ENCODE measurements at regions not wholly inside any gene's neighbourhood (a gene's known extent, or its start where the extent isn't known, plus 50 kb on each side); places are given as distances from the start of the nearest gene placed in this dataset.
A peak's percentile ranks its signal among the peaks of the same experiment; 100 is the strongest.

DNA sequence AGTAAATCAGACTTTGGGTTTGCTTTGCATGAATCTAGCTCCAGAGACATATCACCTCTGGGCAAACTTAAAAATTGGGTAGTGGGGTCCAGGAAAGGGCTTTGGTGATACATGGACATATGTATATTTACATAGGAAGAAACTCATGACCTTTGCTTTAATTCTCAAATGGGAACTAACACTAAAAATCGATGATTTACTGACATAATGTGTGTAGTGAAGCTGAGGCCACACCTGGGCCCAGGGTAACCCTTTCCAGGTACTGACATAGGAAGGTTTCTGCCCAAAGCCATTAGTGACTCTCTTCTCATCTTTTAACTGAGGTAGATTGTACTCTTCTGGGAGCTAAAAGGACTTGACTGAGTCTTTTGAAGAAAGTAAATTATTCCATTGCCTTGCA, 411.2 kb upstream of the TBL1XR1 start:
- Mint-ChIP-seq H3K9me3 (no peaks in the 10 kb centered on the region), H3K27ac (no peak overlapping the region), H3K4me1 (ENCODE audit: low read depth in 2 of 2) (peaks cover 6 to 19% of the 10 kb centered on the region in 2 donors), H3K36me3 (ENCODE audit: insufficient read depth) (no peaks in the 10 kb centered on the region), H3K4me3 (no peak overlapping the region), H3K27me3 (no peaks in the 10 kb centered on the region)
- DNase-seq, result no peak
- ATAC-seq (replicated peaks), result no peak

DNA sequence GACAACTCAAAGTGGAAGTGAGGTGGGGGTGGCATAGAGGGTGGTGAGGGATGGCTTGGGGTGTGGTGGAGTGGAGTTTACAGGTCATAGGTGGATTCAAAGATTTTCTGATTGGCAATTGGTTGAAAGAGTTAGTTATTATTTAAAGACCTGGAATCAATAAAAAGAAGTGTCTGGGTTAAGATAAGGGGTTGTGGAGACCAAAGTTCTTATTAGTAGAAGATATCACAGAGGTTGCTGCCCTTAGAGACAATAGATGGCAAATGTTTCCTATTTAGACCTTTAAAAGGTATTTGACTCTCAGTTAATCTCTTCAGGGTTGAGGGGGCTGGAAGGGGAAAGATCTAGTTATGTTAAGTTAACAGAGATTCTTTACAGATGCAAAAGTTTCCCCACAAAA, 412.3 kb upstream of the TBL1XR1 start:
- Mint-ChIP-seq H3K4me1 (ENCODE audit: low read depth in 2 of 2) (peaks cover 3 to 17% of the 10 kb centered on the region in 2 donors), H3K9me3 (peaks cover 0 to 4% of the 10 kb centered on the region in 2 donors), H3K4me3 (no peak overlapping the region), H3K36me3 (ENCODE audit: insufficient read depth) (no peaks in the 10 kb centered on the region), H3K27ac (peak overlapping the region in 1 of 2 donors; percentile 29), H3K27me3 (no peaks in the 10 kb centered on the region)
- no peak for DNase-seq
- ATAC-seq (replicated peaks), result no peak

DNA sequence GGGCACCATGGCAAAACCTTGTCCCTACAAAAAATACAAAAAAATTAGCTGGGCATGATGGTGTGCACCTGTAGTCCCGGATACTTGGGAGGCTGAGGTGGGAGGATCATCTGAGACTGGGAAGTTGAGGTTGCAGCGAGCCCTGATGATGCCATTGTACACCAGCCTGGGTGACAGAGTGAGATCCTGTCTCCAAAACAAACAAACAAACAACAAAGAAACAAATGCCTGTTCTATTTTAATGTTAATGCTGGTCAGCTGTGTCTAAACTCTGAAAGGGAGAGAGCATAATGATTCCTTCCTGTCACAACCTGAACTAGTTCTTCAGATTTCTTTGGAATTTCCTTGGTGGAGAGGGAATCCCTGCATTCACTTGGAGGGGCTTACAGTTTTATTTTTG, 413.0 kb upstream of the TBL1XR1 start:
- ATAC-seq (replicated peaks) (no peak), DNase-seq (no peak)
- H3K27me3 Mint-ChIP-seq, result no peaks in the 10 kb centered on the region
- no peaks in the 10 kb centered on the region for H3K36me3 Mint-ChIP-seq (ENCODE audit: insufficient read depth)
- H3K9me3 Mint-ChIP-seq, result peaks cover 0 to 4% of the 10 kb centered on the region in 2 donors
- no peak overlapping the region for H3K4me3 Mint-ChIP-seq
- peak overlapping the region in 1 of 2 donors; percentile 29 for H3K27ac Mint-ChIP-seq
- H3K4me1 Mint-ChIP-seq (ENCODE audit: low read depth in 2 of 2), result peaks cover 8 to 20% of the 10 kb centered on the region in 2 donors

DNA sequence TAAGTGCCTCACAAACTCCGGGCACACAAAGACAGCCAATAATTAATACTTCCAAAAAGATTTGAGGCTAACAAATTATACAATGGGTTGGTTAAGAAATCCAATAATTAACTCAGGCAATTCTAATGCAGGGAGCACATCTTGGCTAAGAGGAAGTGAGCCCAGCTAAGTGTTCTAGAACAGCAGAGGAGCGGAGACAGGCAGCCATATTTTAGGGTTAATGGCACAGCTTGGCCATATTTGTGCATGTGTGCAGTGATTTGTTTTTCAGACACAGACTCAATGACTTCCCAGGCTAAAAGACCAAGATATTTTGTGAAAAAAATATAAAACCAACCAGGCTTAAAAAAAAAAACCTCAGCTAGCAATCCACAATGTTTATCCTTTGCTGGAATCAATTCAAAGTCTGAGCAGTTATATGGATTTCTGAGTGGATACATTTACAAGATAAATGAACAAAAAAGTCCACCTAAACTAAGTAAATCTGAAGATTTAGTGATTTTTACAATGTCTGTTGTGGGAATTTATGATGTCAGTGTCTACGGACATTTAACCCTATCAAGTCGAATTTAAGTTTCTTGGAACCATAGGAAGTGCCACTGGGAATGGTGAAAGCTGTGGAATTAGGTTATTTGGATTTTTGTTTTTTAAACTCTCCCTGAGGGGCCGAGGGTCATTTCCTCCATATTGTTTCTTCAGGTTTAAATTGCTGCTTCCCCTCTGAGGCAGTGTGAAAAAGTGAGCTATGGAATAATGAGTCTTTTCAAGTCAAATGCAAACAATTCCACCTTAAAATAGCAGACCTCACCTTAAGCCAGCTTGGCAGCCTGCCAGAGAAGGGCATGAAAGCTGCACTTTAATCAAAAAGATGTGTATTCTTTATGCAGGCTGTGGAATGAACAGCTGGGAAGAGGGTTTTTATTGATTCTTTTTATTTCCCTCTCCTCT, 413.7 kb upstream of the TBL1XR1 start:
- Mint-ChIP-seq H3K9me3 (peaks cover 0 to 4% of the 10 kb centered on the region in 2 donors), H3K36me3 (ENCODE audit: insufficient read depth) (no peaks in the 10 kb centered on the region), H3K27me3 (no peaks in the 10 kb centered on the region), H3K27ac (no peak overlapping the region), H3K4me3 (no peak overlapping the region), H3K4me1 (ENCODE audit: low read depth in 2 of 2) (peaks cover 8 to 20% of the 10 kb centered on the region in 2 donors)
- DNase-seq (no peak), ATAC-seq (replicated peaks) (no peak)

GRCh38 chr3:177611752-177612334, 414.6 kb upstream of the TBL1XR1 start:
- peaks cover 8 to 18% of the 10 kb centered on the region in 2 donors for H3K4me1 Mint-ChIP-seq (ENCODE audit: low read depth in 2 of 2)
- DNase-seq (no peak), ATAC-seq (replicated peaks) (no peak)
- peak overlapping the region in 1 of 2 donors; percentile 28 for H3K27ac Mint-ChIP-seq
- peaks cover 0 to 4% of the 10 kb centered on the region in 2 donors for H3K9me3 Mint-ChIP-seq
- H3K4me3 Mint-ChIP-seq, result no peak overlapping the region
- H3K27me3 Mint-ChIP-seq, result no peaks in the 10 kb centered on the region
- H3K36me3 Mint-ChIP-seq (ENCODE audit: insufficient read depth), result no peaks in the 10 kb centered on the region

DNA sequence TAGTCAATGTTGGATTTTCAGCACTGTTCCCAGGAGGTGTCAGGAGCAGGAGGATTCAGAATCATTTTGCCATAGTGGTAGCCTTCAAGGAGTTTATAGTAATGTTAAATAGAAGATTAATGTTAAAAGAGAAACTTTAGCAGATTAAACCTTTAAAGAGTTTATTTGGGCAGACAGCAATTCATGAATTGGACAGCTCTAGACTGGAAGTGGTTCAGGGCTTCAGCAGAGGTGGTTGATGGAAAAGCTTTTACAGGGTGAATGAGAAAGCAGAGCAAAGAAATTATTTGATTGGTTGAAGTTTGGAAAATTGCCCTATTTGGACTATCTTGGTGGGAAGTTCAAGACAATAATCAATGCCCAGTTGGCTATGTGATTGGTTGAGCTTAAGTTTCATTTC, 416.6 kb upstream of the TBL1XR1 start:
- Mint-ChIP-seq H3K36me3 (ENCODE audit: insufficient read depth) (no peaks in the 10 kb centered on the region), H3K27ac (no peak overlapping the region), H3K4me1 (ENCODE audit: low read depth in 2 of 2) (peaks cover 5 to 13% of the 10 kb centered on the region in 2 donors), H3K4me3 (no peak overlapping the region), H3K9me3 (peaks cover 0 to 4% of the 10 kb centered on the region in 2 donors), H3K27me3 (no peaks in the 10 kb centered on the region)
- ATAC-seq (replicated peaks), result no peak
- no peak for DNase-seq

DNA sequence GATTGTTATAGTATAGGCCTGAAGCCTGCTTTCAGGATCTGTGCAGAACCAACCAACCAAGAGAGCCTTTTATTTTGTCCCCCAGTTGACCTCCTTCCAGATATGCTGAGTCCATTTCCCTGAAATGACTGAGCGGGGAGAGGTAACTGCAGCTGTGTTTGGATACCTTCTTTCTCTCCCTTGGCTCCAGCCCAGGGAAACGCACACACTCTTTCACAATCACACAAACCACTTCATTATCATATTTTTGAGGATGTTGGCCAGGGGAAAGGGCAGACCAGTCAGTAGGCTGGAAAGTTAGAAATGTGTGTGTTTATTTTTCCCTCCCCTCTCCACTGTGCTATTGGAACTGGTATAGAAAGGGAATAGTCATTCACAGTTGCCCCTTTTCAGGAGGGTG, 417.7 kb upstream of the TBL1XR1 start:
- DNase-seq, result no peak
- H3K9me3 Mint-ChIP-seq, result peaks cover 0 to 4% of the 10 kb centered on the region in 2 donors
- no peak overlapping the region for H3K4me3 Mint-ChIP-seq

GRCh38 chr3:177618873-177619733, 421.8 kb upstream of the TBL1XR1 start:
- H3K27me3 Mint-ChIP-seq, result no peaks in the 10 kb centered on the region
- H3K4me3 Mint-ChIP-seq, result no peak overlapping the region
- no peaks in the 10 kb centered on the region for H3K36me3 Mint-ChIP-seq (ENCODE audit: insufficient read depth)
- no peaks in the 10 kb centered on the region for H3K9me3 Mint-ChIP-seq
- no peak overlapping the region for H3K27ac Mint-ChIP-seq
- H3K4me1 Mint-ChIP-seq (ENCODE audit: low read depth in 2 of 2), result peaks cover 10 to 17% of the 10 kb centered on the region in 2 donors
- ATAC-seq (replicated peaks) (no peak), DNase-seq (no peak)

More for the DNA sequence above, 417.7 kb upstream of the TBL1XR1 start:
- H3K4me1 Mint-ChIP-seq (ENCODE audit: low read depth in 2 of 2), result peaks cover 5 to 7% of the 10 kb centered on the region in 2 donors
- H3K27me3 Mint-ChIP-seq, result no peaks in the 10 kb centered on the region
- no peak overlapping the region for H3K27ac Mint-ChIP-seq
- no peak for ATAC-seq (replicated peaks)
- H3K36me3 Mint-ChIP-seq (ENCODE audit: insufficient read depth), result no peaks in the 10 kb centered on the region

DNA sequence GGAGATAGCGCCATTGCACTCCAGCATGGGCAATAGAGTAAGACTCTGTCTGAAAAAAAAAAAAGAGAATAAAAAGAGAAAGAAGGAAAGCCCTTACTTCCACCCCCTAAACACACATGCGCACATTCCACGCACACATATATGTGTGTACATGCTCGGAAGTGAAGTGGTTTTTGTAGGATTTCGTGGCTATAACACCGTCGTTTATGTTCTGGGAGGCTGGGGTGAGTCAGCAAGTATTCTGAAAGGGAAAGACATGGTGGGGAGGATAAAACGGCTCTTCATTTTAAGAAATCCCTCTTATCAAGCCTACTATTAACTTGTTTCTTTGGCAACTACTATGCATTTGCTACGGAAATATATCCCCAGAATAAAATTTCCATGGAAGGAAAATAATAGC, 422.8 kb upstream of the TBL1XR1 start:
- DNase-seq, result no peak
- H3K4me1 Mint-ChIP-seq (ENCODE audit: low read depth in 2 of 2), result peaks cover 10 to 23% of the 10 kb centered on the region in 2 donors

GRCh38 chr3:177622520-177622919, 425.2 kb upstream of the TBL1XR1 start:
- ATAC-seq (replicated peaks) (no peak), DNase-seq (no peak)
- Mint-ChIP-seq H3K27me3 (no peaks in the 10 kb centered on the region), H3K36me3 (ENCODE audit: insufficient read depth) (no peaks in the 10 kb centered on the region), H3K9me3 (no peaks in the 10 kb centered on the region), H3K4me3 (no peak overlapping the region), H3K27ac (no peak overlapping the region), H3K4me1 (ENCODE audit: low read depth in 2 of 2) (peaks cover 8 to 25% of the 10 kb centered on the region in 2 donors)

More for the DNA sequence above, 422.8 kb upstream of the TBL1XR1 start:
- no peaks in the 10 kb centered on the region for H3K36me3 Mint-ChIP-seq (ENCODE audit: insufficient read depth)
- H3K27me3 Mint-ChIP-seq, result no peaks in the 10 kb centered on the region
- H3K9me3 Mint-ChIP-seq, result no peaks in the 10 kb centered on the region
- H3K4me3 Mint-ChIP-seq, result no peak overlapping the region
- no peak for ATAC-seq (replicated peaks)
- H3K27ac Mint-ChIP-seq, result no peak overlapping the region

- Mint-ChIP-seq H3K27ac (peak overlapping the region; percentile 5 to 74), H3K4me1 (ENCODE audit: low read depth in 2 of 2) (peaks cover 8 to 28% of the 10 kb centered on the region in 2 donors), H3K27me3 (no peaks in the 10 kb centered on the region), H3K9me3 (peaks cover 0 to 2% of the 10 kb centered on the region in 2 donors), H3K4me3 (no peak overlapping the region), H3K36me3 (ENCODE audit: insufficient read depth) (no peaks in the 10 kb centered on the region)
- ATAC-seq (replicated peaks) (no peak), DNase-seq (no peak)
Measured at GRCh38 chr3:177622982-177623617, 425.8 kb upstream of the TBL1XR1 start.

- peaks cover 0 to 2% of the 10 kb centered on the region in 2 donors for H3K9me3 Mint-ChIP-seq
- H3K4me3 Mint-ChIP-seq, result peak overlapping the region; percentile 10 to 38
- no peaks in the 10 kb centered on the region for H3K27me3 Mint-ChIP-seq
- peaks cover 10 to 27% of the 10 kb centered on the region in 2 donors for H3K4me1 Mint-ChIP-seq (ENCODE audit: low read depth in 2 of 2)
- DNase-seq (peak in 1 of 3 experiments; percentile 6), ATAC-seq (replicated peaks) (peak; percentile 95)
- peak overlapping the region; percentile 51 to 76 for H3K27ac Mint-ChIP-seq
- H3K36me3 Mint-ChIP-seq (ENCODE audit: insufficient read depth), result no peaks in the 10 kb centered on the region
Measured at GRCh38 chr3:177624528-177625495, 427.5 kb upstream of the TBL1XR1 start.

All from effector memory CD8-positive, alpha-beta T cell (primary cell).